Hepatocyte (in vitro differentiated cells): ENCODE measurements at regions not wholly inside any gene's neighbourhood (a gene's known extent, or its start where the extent isn't known, plus 50 kb on each side); places are given as distances from the start of the nearest gene placed in this dataset.

Experiments
- EZH2 ChIP-seq: fragments of 200-600 bp; sonication (generic); IDR thresholded peaks from 2 replicates; pipeline ENCODE4 v1.6.1; 2016; ENCODE audit warnings: antibody characterized with exemption, mild to moderate bottlenecking, borderline replicate concordance
- EZH2phosphoT487 ChIP-seq: fragments of 200-600 bp; sonication (generic); IDR thresholded peaks from one replicate; pipeline ENCODE4 v1.6.1; 2018; ENCODE audit warnings: antibody characterized with exemption, mild to moderate bottlenecking, low read depth, moderate library complexity; ENCODE audit not compliant: unreplicated experiment, severe bottlenecking
- TF ChIP-seq, protein P1 (sequence below): fragments of 200-600 bp; sonication (generic); IDR thresholded peaks from 2 replicates; pipeline ENCODE4 v1.5.1; 2016; ENCODE audit warnings: antibody characterized with exemption, mild to moderate bottlenecking; ENCODE audit not compliant: poor library complexity

DNA sequence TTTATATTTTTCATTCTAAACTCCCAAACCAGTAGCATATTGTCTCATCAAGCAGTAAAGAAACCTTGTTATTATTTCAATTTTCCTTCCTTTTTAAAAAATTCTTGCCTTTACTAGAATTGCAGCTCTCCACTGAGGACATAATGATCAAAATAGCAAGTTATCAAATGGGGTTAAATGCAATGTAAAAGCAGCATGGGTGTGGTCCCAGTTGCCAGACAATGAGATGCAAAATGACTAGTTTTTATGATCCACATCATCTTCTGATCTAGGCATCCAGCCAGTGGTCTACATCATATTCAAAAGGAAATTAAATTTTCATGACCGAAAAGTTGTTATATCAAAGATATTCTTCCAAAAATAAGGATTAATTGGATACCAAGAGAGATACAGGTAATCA lies 427.9 kb upstream of the SMIM31 start:
- TF ChIP-seq EZH2 (no peak), EZH2phosphoT487 (no peak)
- TF ChIP-seq, protein P1, sequence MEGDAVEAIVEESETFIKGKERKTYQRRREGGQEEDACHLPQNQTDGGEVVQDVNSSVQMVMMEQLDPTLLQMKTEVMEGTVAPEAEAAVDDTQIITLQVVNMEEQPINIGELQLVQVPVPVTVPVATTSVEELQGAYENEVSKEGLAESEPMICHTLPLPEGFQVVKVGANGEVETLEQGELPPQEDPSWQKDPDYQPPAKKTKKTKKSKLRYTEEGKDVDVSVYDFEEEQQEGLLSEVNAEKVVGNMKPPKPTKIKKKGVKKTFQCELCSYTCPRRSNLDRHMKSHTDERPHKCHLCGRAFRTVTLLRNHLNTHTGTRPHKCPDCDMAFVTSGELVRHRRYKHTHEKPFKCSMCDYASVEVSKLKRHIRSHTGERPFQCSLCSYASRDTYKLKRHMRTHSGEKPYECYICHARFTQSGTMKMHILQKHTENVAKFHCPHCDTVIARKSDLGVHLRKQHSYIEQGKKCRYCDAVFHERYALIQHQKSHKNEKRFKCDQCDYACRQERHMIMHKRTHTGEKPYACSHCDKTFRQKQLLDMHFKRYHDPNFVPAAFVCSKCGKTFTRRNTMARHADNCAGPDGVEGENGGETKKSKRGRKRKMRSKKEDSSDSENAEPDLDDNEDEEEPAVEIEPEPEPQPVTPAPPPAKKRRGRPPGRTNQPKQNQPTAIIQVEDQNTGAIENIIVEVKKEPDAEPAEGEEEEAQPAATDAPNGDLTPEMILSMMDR: no peak
